ENCODE measurements at regions not wholly inside any gene's neighbourhood (a gene's known extent, or its start where the extent isn't known, plus 50 kb on each side); places are given as distances from the start of the nearest gene placed in this dataset.

DNA sequence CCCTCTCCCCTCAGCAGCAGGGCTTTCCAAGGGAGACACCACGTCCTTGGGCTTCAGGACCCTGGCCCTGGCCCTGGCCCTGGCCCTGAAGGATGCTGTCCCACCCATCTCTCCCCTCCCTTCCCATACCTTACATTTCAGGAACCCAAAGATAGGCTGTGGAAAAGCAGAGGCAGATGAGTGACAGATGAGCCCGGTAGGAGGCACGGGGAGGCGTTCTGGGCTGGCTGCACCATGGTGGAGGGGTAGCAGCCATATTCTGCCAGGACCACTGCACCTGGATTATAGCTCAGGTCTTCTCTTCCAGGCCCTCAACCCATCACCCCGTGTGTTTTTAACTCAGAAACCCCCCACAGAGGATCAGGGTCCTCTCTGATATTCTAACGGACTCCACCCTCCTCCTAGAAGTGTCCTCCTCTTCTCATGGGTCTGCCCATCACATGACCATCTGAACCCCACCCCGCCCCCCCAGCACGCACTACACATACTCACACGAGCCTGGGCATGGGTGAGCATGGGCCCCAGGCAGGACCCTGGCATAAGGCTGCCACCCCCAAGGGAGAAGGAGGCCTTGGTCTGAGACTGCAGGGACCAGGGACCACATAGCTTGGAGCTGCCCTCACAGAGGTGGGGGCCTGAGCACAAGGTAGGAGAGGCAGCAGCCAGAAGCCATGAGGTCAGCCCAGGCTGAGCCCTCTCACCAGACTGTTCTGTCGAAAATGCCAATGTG is 220.8 kb upstream of the CDH4 start:
- no peak for DNase-seq

DNA sequence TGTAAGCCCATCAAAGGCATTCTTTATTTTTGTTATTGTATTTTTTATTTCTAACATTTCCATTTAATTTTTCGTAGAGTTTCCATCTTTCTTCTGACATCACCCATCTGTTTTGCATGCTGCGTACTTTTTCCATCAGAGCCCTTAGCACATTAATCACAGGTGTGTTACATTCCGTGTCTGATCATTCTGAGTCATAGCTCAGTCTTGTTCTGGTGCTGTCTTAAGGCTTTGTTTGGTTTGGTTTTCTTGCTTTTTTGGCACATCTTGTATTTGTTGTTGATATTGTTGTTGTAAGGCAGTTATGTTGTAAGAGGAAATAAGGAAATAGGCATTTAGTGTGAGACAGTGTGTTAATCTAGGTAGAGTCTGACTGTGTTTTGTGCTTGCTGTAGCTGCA is 214.6 kb upstream of the CDH4 start:
- DNase-seq: no peak

DNA sequence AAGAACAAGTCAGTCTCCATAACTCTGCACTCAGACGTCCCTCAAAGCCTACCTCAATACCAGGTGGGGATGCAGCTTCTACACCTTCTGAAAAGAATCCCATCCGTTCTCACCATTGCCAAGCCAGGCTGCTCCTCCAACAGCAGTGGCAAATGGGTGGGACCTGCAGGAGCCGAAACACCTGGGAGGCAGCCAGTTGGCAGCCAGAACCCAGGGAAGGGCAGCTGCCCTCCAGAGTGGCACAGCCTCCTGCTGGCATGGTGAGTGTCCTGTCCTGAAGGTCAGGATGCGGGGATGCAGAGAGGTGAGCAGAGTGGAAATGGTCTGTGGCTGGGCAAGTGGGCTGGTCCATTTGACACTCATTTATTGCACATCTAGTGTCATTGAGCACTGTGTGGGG is 210.6 kb upstream of the CDH4 start:
- DNase-seq: no peak

DNA sequence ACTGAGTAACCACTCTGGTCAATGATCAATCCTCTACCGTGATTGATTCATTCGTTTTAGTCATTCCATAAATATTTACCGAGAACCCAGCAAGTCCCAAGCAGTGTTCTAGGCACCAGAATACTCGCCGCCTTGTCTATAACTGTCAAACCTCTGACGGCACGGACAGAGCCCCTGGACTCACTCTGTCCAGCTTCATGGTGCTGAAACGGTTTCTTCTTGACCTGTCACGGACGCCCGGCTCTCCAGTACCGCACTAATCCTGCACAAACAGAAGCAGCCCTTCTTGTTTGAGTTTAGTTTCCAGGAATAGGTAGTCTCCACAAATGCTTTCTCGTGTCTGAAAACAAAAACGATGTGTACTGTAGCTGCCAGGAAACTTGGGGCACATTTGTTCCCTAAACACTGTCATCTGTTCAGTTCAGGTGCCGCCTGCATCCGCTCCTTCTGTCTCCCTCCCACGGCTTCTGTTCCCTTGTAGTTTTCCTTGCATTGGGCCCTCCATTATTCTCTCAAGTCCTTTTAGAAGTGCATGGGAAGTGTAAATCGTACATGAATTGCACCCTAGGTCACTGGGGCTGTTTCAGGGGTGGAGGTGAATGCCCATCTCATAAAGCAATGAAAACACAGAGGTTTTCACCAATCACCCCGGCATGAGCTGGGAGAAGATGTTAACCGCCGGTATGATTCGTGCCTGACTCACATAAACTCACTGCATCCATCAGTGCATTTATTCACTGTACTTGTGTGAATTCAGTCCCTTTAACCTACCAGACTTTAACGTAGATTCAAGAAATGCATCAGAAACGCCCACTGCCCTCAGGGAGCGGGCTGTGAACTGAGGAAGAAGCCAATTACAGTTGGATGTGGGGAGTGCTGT is 209.3 kb upstream of the CDH4 start:
- no peak for DNase-seq

DNA sequence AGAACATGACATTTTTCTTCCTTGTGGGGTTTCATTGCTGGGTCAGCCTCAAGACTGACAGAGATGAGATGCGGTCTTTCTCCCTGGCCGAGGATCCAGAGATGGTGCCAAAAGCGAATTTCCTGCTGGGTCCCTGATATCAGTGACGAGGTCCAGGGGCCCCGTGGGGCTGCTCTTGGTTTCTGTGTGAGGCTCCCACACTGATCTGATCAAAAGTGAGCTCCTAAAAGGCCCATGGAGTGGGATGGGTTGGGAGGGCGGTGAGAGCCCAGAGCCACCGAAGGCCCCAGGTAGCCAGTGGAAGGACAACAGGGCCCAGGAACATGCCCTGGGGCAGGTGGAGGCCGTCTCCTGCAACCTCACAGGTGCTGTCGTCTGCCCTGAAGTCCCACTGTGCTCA is 208.4 kb upstream of the CDH4 start:
- DNase-seq: no peak

DNA sequence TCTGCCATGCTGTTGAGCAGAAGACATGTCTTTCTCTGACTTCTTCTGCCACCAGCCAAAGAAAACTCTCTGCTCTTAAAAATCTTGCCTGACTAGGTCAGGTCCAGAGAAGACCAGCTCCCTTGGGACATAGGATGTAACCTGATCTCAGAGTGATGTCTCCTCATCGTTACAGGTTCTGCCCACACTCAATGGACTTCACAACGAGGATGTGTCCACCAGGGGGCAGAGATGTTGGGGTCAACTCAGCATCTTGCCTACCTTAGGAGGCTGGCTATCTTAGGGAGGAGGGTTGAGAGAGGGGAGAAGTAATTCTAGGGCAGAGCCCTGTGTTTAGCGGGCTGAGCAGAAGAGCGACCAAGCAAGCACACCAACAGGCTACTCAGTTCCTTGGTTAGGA is 207.6 kb upstream of the CDH4 start:
- DNase-seq: no peak

GRCh38 chr20:61045091-61045490 is 207.0 kb upstream of the CDH4 start:
- DNase-seq: no peak

GRCh38 chr20:61045876-61046585 is 206.0 kb upstream of the CDH4 start:
- no peak for DNase-seq

DNA sequence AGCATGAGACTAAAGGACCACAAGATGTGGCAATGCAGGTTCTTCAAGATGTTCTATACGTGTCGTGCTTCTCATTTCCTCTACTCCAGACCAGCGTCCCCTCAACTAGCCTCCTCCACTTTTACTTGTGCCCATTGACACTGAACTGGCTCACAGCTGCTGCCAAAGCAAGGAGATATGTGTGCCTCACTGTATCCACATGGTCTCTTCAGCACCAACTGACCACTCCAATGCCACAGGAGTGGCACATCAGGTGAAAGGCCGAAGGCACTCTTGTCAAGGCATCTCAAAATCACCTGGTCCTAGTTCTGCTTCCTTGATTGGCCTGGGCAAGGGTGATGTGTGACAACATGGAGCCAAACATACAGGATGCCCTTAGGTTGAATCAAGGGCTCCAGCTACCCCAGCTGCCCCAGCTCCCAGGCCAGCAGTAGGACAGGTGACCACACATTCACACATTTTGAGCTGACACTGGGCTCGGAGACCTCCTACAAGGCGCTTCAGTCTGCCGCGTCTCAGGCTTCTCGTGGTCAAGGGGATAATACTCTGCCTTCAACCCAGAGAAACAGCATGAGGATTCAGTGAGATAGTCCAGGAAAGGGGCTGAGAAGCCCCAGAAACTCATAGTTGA is 205.2 kb upstream of the CDH4 start:
- DNase-seq: no peak

- no peak for DNase-seq
Measured at GRCh38 chr20:61047515-61047914, 204.5 kb upstream of the CDH4 start.

GRCh38 chr20:61048302-61048701 is 203.8 kb upstream of the CDH4 start:
- DNase-seq: no peak

- no peak for DNase-seq
Measured at GRCh38 chr20:61049684-61050083, 202.4 kb upstream of the CDH4 start.

DNA sequence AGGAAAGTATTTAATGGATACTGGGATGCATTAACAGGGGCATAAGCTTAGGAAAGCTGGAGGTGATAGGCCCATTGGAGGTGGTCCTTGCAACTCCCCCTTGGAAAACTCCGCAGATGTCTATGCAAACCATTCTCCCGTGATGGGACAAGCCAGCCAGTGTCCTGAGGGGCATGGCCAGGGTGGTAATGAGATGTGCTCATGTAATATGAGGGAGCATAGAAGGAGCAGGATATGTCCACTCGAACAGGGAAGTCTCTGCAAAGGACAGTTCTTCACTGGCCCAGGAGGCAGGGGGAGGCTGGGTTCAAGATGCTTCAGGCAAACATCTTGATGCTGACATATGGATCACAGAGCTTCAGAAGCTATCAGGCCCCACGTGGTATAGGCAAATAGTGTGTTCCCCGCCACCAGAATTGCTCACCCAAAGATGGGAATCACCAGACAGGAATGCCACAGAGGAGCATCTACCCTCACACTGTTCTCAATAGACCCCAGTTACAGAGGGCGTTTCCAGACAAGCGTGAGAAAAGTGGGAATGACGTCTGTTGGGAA is 201.6 kb upstream of the CDH4 start:
- no peak for DNase-seq

- DNase-seq: no peak
Measured at GRCh38 chr20:61052195-61052750, 199.8 kb upstream of the CDH4 start.

DNA sequence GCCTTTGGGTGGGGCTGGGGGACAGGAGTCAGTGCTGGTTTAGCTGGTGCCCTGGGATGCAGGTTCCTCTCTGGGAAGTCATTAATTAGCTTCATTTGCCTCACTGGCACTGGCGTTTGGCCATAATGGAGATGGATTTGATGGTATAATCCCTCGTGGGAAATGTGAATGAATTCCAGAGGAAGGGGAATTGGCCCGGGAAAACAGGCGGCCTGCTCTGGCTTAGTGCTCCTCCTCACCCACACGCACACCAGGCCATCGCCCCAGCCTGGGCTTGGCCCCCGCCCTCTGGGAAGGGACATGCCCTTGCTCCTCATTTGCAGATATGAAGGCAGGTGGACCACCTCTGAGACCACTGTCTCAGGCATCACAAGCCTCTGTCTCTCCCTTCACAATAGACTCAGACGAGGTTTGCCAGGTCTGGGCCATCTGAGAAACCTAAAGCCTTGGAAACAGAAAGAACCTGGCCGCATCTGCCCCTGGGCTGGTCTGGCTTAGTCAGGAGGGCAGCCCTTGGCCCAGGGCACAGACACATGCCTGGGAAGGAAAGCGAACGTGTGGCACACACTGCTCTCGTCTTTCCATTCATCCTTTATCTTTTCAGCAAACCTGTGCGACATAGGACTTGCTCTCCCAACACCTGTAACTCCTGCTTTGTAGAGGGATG is 199.2 kb upstream of the CDH4 start:
- DNase-seq: no peak

DNA sequence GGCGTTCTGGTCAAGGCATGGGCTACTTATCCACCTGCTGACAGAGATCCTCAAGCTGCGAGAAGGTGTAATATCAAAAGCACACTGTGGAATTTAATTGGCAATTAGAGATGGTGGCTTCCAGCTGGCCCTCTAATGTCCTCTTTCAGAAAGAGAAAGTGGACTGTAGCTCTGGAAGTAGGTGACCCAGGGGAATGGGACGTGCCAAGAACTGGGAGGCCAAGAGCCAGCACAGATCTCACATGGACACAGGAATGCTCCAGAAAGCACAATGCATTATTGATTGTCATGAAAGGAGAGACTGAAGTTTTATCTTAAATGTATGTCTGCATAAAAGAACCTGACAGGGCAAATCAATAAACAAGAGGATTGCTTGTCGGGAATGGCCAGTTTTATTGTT is 198.6 kb upstream of the CDH4 start:
- DNase-seq: no peak

DNA sequence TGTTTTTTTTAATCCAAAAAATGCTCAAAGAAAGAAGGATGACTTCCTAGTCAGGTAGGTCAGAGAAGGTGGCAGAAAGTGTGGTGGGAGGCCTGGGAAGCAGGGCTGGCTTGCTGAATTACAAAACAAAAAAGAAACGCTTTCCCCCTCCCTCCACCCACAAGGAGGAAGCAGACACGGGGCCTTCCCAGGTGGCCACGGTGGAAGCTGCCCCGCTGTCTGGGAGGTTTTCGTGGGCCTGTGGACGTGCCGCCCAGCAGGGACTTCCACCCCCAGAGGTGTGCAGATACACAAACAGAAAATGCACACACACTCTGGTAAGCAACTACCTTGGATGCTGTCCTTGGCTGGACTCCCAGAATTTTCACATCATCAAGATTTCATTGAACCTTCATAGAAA is 198.2 kb upstream of the CDH4 start:
- no peak for DNase-seq

DNA sequence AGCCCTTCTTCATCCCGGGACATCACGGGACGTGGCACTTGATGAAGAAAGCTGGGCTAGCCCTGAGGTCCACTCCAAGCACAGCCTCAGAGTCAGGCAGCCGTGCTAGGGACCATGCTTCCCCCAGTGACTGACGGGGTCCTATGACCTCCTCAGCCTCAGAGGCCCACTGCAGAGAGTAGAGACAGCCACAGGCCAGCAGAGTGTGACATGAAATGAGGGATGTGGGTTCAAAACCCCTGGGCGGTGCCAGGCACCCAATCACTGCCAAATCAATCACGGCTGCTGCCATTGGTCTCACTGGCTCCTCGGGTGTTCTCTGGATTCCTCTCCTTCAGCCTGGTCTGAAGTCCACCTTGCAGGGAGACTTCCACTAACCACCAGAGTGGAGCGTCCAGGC is 197.7 kb upstream of the CDH4 start:
- DNase-seq: no peak

GRCh38 chr20:61055180-61056010 is 196.7 kb upstream of the CDH4 start:
- DNase-seq: no peak

DNA sequence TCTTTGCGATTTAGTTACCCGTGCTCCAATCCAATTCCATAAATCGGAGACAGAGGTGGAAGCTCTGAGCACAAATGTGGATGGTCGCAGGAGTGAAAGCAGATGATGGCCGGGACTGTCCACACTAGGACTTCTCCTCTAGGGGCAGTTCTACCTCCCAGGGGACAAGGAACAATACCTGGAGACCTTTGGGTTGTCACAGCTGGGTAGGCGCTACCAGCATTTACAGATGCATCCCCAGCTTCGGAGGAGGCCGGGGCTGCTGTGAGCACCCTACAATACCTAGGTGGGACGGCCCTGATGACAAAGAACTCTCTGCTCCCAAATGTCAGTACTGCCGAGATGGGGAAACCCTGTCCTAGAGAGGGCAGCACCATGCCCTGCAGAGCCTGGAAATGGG is 195.9 kb upstream of the CDH4 start:
- DNase-seq: no peak

Measured in fibroblast of skin of abdomen (primary cell).